ENCODE measurements at regions not wholly inside any gene's neighbourhood (a gene's known extent, or its start where the extent isn't known, plus 50 kb on each side); places are given as distances from the start of the nearest gene placed in this dataset.
"Not testable (repeated sequence)": the region's sequence is repeated elsewhere in the genome, so short reads cannot be mapped to it uniquely, and the experiment has no call there.

DNA sequence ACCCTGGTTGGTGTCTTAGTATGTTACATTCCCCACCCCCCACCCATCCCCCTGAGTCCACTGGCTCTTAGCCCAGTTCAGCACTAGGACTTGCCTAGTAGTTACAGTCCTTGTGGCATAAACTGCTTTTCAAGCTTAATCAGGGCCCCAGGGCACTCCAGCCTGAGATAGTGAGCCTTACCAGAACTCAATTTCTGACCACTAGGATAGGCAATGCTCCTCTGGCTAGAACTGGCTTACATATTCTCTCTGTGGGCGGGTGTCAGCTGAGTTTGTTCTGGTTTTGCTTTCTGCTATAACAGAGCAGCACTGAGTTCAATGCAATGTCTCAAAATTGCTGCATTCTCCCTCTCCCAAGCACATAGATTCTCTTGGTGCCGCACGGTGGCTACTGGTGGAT, 391.4 kb upstream of the DIPK2B start:
- no peak for DNase-seq (ENCODE audit: low spot score)

GRCh38 chrX:45591650-45592049, 391.0 kb upstream of the DIPK2B start:
- DNase-seq (ENCODE audit: low spot score) = no peak

DNA sequence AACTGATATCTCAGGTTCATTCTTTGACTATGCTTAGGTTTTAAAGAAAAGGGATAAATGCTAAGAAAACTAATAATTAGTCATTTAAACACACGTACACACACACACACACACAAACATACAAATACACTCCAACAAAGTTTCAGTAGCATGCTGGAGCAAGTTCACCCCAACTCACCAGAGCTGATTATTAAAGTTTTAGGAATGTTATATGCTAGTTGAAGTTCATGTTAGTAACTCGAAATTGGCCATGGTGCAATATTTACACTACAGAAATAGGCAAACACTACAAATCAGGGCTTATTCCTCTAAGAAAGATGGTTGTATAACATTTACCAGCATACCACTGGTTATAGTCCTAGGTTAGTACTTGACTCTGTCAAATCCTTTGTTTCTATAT, 384.0 kb upstream of the DIPK2B start:
- no peak for DNase-seq (ENCODE audit: low spot score)

- DNase-seq (ENCODE audit: low spot score) = no peak
These were observed 376.7 kb upstream of the DIPK2B start for GRCh38 chrX:45577361-45577760.

DNA sequence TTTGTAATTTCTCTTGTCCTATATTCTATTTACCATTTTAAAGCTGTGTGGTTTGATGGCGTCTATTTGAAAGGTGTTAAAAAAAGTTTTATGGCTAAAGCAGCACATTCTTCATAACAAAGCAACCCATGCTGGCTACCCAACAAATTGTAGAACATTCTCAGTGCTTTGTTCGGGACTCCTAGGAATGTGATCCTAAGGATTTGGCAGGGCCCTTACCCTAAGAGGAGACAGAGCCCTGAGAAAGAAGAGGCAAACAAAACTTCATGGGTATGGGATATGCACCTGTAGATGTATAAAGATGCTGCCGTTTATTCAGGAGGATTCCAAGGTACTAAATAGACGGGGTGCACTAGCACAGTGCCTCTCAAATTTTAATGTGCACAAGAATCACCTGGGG, 370.8 kb upstream of the DIPK2B start:
- no peak for DNase-seq (ENCODE audit: low spot score)

DNA sequence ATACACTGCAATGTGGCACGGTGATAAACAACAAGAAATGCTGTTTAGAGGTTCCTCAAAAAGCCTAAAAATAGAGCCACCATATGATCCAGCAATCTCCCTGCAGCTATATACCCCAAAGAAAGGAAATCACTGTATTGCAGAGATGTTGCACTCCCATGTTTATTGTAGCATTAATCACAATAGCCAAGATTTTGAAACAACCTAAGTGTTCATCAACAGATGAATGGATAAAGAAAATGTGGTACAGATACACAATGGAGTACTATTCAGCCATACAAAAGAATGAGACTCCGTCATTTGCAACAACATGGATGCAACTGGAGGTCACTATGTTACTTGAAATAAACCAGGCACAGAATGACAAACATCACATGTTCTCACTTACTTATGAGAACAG, 365.8 kb upstream of the DIPK2B start:
- DNase-seq (ENCODE audit: low spot score) = no peak

DNA sequence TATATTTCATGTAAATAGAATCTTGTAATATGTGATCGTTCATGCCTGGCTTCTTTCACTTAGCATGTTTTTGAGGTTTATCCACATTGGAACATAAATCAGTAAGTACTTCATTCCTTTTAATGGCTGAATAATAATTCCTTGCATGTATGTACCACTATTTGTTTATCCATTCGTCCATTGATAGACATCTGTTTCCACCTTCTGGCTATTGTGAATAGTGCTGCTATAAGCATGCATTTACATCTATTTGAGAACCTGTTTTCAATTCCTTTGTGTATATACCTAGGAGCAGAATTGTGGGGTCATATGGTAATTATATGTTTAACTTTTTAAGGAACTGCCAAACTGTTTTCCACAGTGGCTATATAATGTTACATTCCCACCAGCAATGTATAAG, 356.7 kb upstream of the DIPK2B start:
- DNase-seq (ENCODE audit: low spot score) = no peak

DNA sequence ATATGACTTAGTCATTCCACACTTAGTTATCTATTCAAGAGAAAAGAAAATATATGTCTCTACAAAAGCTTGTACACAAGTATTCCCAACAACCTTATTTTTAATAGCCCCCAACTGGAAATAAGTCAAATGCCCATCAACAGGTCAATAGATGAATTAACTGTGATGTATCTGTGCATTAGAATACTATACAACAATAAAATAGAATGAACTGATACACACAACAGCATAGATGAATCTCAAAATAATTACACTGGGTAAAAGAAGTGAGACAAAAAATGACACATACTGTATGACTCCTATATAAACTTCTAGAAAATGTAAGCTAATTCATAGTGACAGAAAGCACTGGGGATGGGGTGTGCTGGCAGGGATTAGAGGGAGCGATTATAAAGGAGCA, 354.1 kb upstream of the DIPK2B start:
- no peak for DNase-seq (ENCODE audit: low spot score)

GRCh38 chrX:45553417-45553816, 352.7 kb upstream of the DIPK2B start:
- no peak for DNase-seq (ENCODE audit: low spot score)

- not testable (repeated sequence) for DNase-seq (ENCODE audit: low spot score)
These were observed 346.0 kb upstream of the DIPK2B start for GRCh38 chrX:45546697-45547096.

GRCh38 chrX:45540181-45540580, 339.5 kb upstream of the DIPK2B start:
- no peak for DNase-seq (ENCODE audit: low spot score)

DNA sequence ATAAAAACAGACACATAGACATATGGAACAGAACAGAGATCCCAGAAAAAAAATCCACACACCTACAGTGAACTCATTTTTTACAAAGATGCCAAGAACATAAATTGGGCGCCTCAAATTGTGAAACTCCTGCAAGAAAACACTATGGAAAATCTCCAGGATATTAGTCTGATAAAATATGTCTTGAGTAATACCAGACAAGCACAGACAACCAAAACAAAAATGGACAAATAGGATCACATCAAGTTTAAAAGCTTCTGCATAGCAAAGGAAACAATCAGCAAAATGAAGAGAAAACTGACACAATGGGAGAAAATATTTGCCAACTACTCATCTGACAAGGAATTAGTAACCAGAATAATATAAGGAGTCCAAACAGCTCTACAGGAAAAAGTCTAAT, 337.3 kb upstream of the DIPK2B start:
- DNase-seq (ENCODE audit: low spot score) = no peak

DNA sequence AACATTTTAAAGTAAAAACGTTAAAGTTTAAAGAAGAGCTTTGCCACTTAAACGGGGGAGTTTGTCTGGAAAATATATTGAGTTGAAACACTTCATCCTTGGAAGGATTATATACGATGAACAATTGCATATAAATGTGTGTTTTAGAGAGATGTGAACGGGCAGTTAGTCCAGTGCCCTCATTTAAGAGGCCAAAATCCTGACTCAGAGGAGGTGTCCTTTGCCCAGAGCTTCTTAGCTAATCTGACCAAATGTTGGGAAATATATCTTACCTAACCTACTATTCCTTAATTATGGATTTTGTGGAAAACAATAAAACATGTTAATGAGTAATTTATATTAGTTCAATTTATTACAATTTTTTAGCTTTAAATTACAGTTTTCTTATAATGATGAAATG, 327.2 kb upstream of the DIPK2B start:
- no peak for DNase-seq (ENCODE audit: low spot score)

GRCh38 chrX:45524805-45525204, 324.1 kb upstream of the DIPK2B start:
- DNase-seq (ENCODE audit: low spot score) = no peak

DNA sequence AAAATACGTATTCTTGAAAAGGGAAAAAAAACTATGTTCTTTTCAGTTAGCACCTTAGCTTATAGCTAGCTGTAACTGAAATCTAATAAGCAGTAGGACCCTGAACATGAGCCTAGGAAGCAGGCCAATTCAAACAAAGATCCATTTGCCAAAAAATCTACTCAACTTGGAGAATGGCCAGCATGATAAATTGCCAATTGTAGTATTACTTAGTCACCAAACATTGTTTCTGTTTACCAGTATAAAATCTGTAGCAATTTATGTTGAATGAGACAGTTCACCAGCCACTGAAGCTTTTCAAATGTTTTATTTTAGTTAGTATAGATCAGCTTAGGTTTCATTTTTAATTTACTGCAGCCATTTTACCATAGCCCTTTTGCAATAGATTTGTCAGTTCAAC, 323.6 kb upstream of the DIPK2B start:
- no peak for DNase-seq (ENCODE audit: low spot score)

DNA sequence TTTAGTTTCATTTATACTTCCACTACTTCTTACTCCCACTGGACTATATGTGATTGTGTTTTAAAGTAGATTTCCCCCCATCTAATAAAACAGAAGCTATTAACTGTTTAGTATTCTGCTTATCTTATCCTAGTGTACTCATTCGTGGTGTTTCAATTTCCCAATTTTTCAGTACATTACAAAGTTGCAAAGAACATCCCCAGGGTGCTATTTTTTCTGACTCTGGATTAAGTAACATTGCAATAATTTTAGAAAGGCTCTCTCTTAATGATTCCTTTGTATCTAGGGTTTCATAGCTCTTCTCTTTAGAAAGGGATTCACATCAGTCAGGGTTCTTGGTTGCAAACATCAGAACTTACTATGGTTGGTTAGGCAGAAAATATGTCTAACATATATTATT, 317.9 kb upstream of the DIPK2B start:
- DNase-seq (ENCODE audit: low spot score) = no peak

GRCh38 chrX:45517090-45517973, 316.7 kb upstream of the DIPK2B start:
- peak; percentile 74 for DNase-seq (ENCODE audit: low spot score)

DNA sequence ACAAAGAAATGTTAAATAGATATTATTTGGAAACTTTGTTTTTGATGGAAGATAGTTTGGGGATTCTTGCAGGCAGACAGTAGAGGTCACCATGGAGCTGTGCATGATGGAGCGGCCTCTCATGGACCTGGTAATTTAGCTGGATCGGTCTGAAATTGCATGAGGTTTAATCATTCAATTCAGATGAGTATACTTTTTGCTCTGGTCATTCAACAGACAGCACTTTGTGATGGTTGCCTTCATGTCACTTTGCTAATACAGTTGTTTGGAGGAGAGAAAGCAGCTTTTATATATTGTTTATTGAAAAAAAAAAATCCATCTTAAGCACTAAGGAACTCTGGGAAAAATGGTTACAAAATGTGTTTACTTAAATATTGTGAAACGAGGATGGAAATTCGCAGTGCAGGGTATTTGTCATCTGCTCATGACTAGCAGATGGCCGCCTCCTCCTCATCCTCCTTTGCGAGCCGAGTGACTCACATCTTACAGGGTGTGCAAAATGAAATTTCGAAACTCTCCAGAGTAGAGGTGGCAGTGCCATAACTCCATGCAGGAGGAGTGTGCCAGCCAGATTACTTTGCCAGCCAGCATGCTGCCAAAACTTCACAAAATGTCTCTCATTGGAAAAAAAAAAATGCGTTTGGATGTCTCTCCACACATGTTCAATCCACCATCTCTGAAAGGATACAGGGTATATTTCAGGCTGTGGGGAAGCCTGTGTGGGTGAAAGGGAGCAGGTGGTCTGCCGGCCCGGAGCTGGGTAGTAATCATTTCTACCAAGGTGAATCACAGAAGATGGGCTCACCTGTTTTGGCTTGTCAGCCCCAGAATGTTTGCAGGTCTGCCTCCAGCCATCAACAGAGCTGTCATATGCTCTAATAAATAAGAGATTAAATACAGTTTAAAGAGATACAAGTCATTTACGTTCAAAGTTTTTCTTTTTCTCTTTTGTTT, 314.9 kb upstream of the DIPK2B start:
- DNase-seq (ENCODE audit: low spot score) = peak; percentile 90

GRCh38 chrX:45513042-45513441, 312.4 kb upstream of the DIPK2B start:
- peak; percentile 81 for DNase-seq (ENCODE audit: low spot score)

GRCh38 chrX:45508454-45508853, 307.8 kb upstream of the DIPK2B start:
- DNase-seq (ENCODE audit: low spot score) = peak; percentile 66

- DNase-seq (ENCODE audit: low spot score) = no peak
These were observed 305.6 kb upstream of the DIPK2B start for GRCh38 chrX:45506149-45506730.

DNA sequence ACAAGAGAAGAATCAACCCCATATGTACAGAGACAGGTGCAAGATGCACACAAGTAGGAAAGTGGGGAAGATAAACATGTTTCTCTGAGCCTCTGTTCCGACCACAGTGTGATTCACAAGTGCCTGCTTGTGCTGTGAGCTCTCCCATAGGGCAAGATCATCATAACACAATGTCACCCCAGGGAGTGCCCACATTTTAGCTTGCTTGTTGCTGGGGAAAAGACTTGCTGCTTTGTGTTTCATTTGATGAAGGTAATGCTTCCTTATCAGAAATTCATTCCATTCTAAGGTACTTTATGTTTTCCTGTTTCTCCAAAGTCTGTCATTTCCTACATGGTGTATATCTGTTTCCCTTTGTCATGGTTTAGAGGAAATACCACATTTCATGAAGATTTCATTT, 304.5 kb upstream of the DIPK2B start:
- DNase-seq (ENCODE audit: low spot score) = peak; percentile 82

All from A172 (cell line).